LNCAP (cell line): ENCODE measurements at regions not wholly inside any gene's neighbourhood (a gene's known extent, or its start where the extent isn't known, plus 50 kb on each side); places are given as distances from the start of the nearest gene placed in this dataset.

Source experiments
- CTCF ChIP-seq: fragments of 450-650 bp; IDR thresholded peaks from 2 replicates; pipeline ENCODE4 v1.5.1; 2017; ENCODE audit warnings: mild to moderate bottlenecking

- TF ChIP-seq CTCF = no peak
These were observed 112.7 kb upstream of the PDE10A start for GRCh38 chr6:165775721-165776120.

GRCh38 chr6:165774903-165775601 is 112.0 kb upstream of the PDE10A start:
- no peak for TF ChIP-seq CTCF

GRCh38 chr6:165770397-165771082 is 107.5 kb upstream of the PDE10A start:
- TF ChIP-seq CTCF = no peak

- no peak for TF ChIP-seq CTCF
These were observed 106.8 kb upstream of the PDE10A start for GRCh38 chr6:165769884-165770283.

- no peak for TF ChIP-seq CTCF
These were observed 106.4 kb upstream of the PDE10A start for GRCh38 chr6:165769401-165769800.

- no peak for TF ChIP-seq CTCF
These were observed 105.9 kb upstream of the PDE10A start for GRCh38 chr6:165768961-165769360.

GRCh38 chr6:165767228-165767627 is 104.2 kb upstream of the PDE10A start:
- TF ChIP-seq CTCF = no peak
